H1 (cell line): ENCODE measurements at regions not wholly inside any gene's neighbourhood (a gene's known extent, or its start where the extent isn't known, plus 50 kb on each side); places are given as distances from the start of the nearest gene placed in this dataset.

Experiments used
- CTCF ChIA-PET: fragments of 300-600 bp; sonication (Branson Sonifier 250); formaldehyde crosslinking; loops from one replicate; lab custom pipeline; 2021; ENCODE audit not compliant: partially characterized antibody; lab: Charles Lee
- POLR2A ChIA-PET: fragments of 300-600 bp; sonication (Branson Sonifier 250); formaldehyde crosslinking; loops from one replicate; lab custom pipeline; 2021; ENCODE audit warnings: inconsistent platforms; ENCODE audit not compliant: partially characterized antibody; lab: Charles Lee
- DNase-seq, 2 experiments: peaks; one replicate each; pipeline versions ENCODE4 v3.0.0 to v3.0.0-alpha.2; 2010 to 2022; ENCODE audit warnings: low spot score in 2 of 2, low read depth in 1 of 2, mixed read lengths in 1 of 2
- FAIRE-seq: peaks from 2 replicates; lab custom pipeline; 2011; peaks lifted over from hg19 to GRCh38; lab: Jason Lieb, UNC
- H2AFZ ChIP-seq: 2 replicates; pipeline ENCODE4 v1.8.1; 2012; ENCODE audit warnings: low read length, inconsistent platforms
- H2AK5ac ChIP-seq: 2 replicates; pipeline ENCODE4 v1.6.1; 2013; ENCODE audit warnings: low read depth, low read length
- H2BK120ac ChIP-seq: replicated peaks from 2 replicates; pipeline ENCODE3; 2013; ENCODE audit warnings: low read depth, low read length, inconsistent platforms
- H2BK12ac ChIP-seq: 2 replicates; pipeline ENCODE4 v1.6.1; 2013; ENCODE audit warnings: low read depth, low read length
- H2BK15ac ChIP-seq: 2 replicates; pipeline ENCODE4 v1.6.1; 2013; ENCODE audit warnings: low read length
- H2BK20ac ChIP-seq: 2 replicates; pipeline ENCODE4 v1.6.1; 2013; ENCODE audit warnings: low read length
- H2BK5ac ChIP-seq: 2 replicates; pipeline ENCODE4 v1.6.1; 2013; ENCODE audit warnings: low read depth, low read length
- H3K14ac ChIP-seq: 2 replicates; pipeline ENCODE4 v1.6.1; 2013; ENCODE audit warnings: inconsistent platforms; ENCODE audit not compliant: insufficient read length
- H3K18ac ChIP-seq: 2 replicates; pipeline ENCODE4 v1.6.1; 2013; ENCODE audit warnings: low read length; ENCODE audit errors: extremely low read depth
- H3K23ac ChIP-seq: 2 replicates; pipeline ENCODE4 v1.6.1; 2013; ENCODE audit warnings: inconsistent platforms; ENCODE audit not compliant: insufficient read length
- H3K23me2 ChIP-seq: 2 replicates; pipeline ENCODE4 v1.6.1; 2013; ENCODE audit warnings: low read depth, low read length
- H3K27ac ChIP-seq: 2 replicates; pipeline ENCODE4 v1.6.1; 2011; ENCODE audit warnings: low read depth, low read length, inconsistent platforms
- H3K27me3 ChIP-seq, 4 experiments: replicated peaks in 1 of 4; 1 replicate in 1 of 4; 2 replicates in 3 of 4; pipeline versions ENCODE4 v1.6.1 to v1.8.1; 2011 to 2013; ENCODE audit warnings: low read length in 3 of 4, mild to moderate bottlenecking in 3 of 4, inconsistent platforms in 2 of 4, mixed read lengths in 2 of 4, moderate library complexity in 1 of 4; ENCODE audit not compliant: control insufficient read depth in 3 of 4, insufficient read depth in 3 of 4; ENCODE audit errors: extremely low read depth in 1 of 4
- H3K36me3 ChIP-seq, 4 experiments: 2 replicates each; pipeline versions ENCODE4 v1.6.1 to v1.8.1; 2011 to 2013; ENCODE audit warnings: mild to moderate bottlenecking in 4 of 4, low read length in 3 of 4, moderate library complexity in 2 of 4, control low read depth in 1 of 4, inconsistent platforms in 1 of 4; ENCODE audit not compliant: insufficient read depth in 4 of 4, control insufficient read depth in 2 of 4
- H3K4ac ChIP-seq: replicated peaks from 2 replicates; pipeline ENCODE3; 2013; ENCODE audit warnings: low read length, low read depth, mixed read lengths, inconsistent platforms; ENCODE audit not compliant: insufficient read length
- H3K4me1 ChIP-seq, 4 experiments: replicated peaks in 1 of 4; 1 replicate in 1 of 4; 2 replicates in 3 of 4; pipeline versions ENCODE4 v1.6.1 to v1.8.1; 2011 to 2013; ENCODE audit warnings: low read length in 3 of 4, inconsistent platforms in 2 of 4, mixed read lengths in 1 of 4; ENCODE audit not compliant: insufficient read depth in 4 of 4, control insufficient read depth in 3 of 4
- H3K4me2 ChIP-seq, 2 experiments: 2 replicates each; pipeline versions ENCODE4 v1.6.1 to v1.8.1; 2011 to 2013; ENCODE audit warnings: low read depth in 2 of 2, low read length in 2 of 2, control low read depth in 1 of 2, inconsistent platforms in 1 of 2, mild to moderate bottlenecking in 1 of 2; ENCODE audit not compliant: insufficient read depth in 1 of 2
- H3K4me3 ChIP-seq, 4 experiments: fragments of 200-600, 300-600 bp in 1 of 4; sonication (generic), shearing (Covaris generic), sonication (Bioruptor Twin) in 1 of 4; 2 replicates each; pipeline versions ENCODE4 v1.5.1 to v1.8.1; 2011 to 2016; ENCODE audit warnings: low read length in 4 of 4, low read depth in 3 of 4, control low read depth in 2 of 4, inconsistent platforms in 2 of 4, mild to moderate bottlenecking in 2 of 4, mixed read lengths in 1 of 4, moderate library complexity in 1 of 4; ENCODE audit not compliant: insufficient read depth in 2 of 4; ENCODE audit errors: extremely low read depth in 1 of 4
- H3K56ac ChIP-seq: replicated peaks from 2 replicates; pipeline ENCODE3; 2013; ENCODE audit warnings: low read depth, mild to moderate bottlenecking, mixed read lengths, low read length, inconsistent platforms; ENCODE audit not compliant: insufficient read length
- H3K79me1 ChIP-seq: 2 replicates; pipeline ENCODE4 v1.6.1; 2013; ENCODE audit warnings: low read depth, low read length, control low read depth
- H3K79me2 ChIP-seq, 2 experiments: 2 replicates each; pipeline versions ENCODE4 v1.6.1 to v1.8.1; 2012 to 2013; ENCODE audit warnings: low read length in 2 of 2, mild to moderate bottlenecking in 2 of 2, inconsistent platforms in 1 of 2; ENCODE audit not compliant: insufficient read depth in 2 of 2, control insufficient read depth in 1 of 2
- H3K9ac ChIP-seq, 4 experiments: replicated peaks in 1 of 4; 1 replicate in 1 of 4; 2 replicates in 3 of 4; pipeline versions ENCODE4 v1.6.1 to v1.8.1; 2011 to 2013; ENCODE audit warnings: low read depth in 3 of 4, low read length in 3 of 4, control low read depth in 2 of 4, mild to moderate bottlenecking in 2 of 4, moderate library complexity in 2 of 4, inconsistent platforms in 1 of 4; ENCODE audit errors: extremely low read depth in 1 of 4
- H3K9me3 ChIP-seq, 2 experiments: 2 replicates each; pipeline versions ENCODE4 v1.6.1 to v1.8.1; 2012 to 2013; ENCODE audit warnings: mild to moderate bottlenecking in 2 of 2, moderate library complexity in 2 of 2, control low read depth in 1 of 2, inconsistent platforms in 1 of 2, low read depth in 1 of 2, low read length in 1 of 2, mixed read lengths in 1 of 2; ENCODE audit not compliant: insufficient read depth in 2 of 2
- H4K20me1 ChIP-seq, 2 experiments: replicated peaks in 1 of 2; 2 replicates each; pipeline versions ENCODE3 to v1.8.1; 2011 to 2013; ENCODE audit warnings: inconsistent platforms in 2 of 2, low read length in 2 of 2, mild to moderate bottlenecking in 1 of 2; ENCODE audit not compliant: insufficient read depth in 2 of 2, control insufficient read depth in 1 of 2
- H4K5ac ChIP-seq: 2 replicates; pipeline ENCODE4 v1.6.1; 2013; ENCODE audit warnings: low read length, low read depth, mixed read lengths, inconsistent platforms; ENCODE audit not compliant: insufficient read length
- H4K8ac ChIP-seq: 2 replicates; pipeline ENCODE4 v1.8.0; 2013; ENCODE audit warnings: mild to moderate bottlenecking, moderate library complexity, low read length, inconsistent platforms; ENCODE audit not compliant: insufficient read depth; ENCODE audit errors: extremely low read depth
- H4K91ac ChIP-seq: replicated peaks from 2 replicates; pipeline ENCODE3; 2013; ENCODE audit warnings: low read length, mixed read lengths, inconsistent platforms; ENCODE audit not compliant: insufficient read length
- BRCA1 ChIP-seq: IDR thresholded peaks from 2 replicates; pipeline ENCODE4 v1.6.1; 2012; ENCODE audit warnings: low read depth, low read length, improper control_type of control experiment
- JUN ChIP-seq: IDR thresholded peaks from 2 replicates; pipeline ENCODE4 v1.6.1; 2011; ENCODE audit warnings: low read depth, mild to moderate bottlenecking, improper control_type of control experiment, low read length
- NANOG ChIP-seq: IDR thresholded peaks from 2 replicates; pipeline ENCODE4 v1.6.1; 2011; ENCODE audit warnings: low read length, low read depth, mild to moderate bottlenecking, inconsistent platforms; ENCODE audit not compliant: insufficient read depth, poor library complexity, severe bottlenecking
- POU5F1 ChIP-seq: IDR thresholded peaks from 2 replicates; pipeline ENCODE4 v1.6.1; 2011; ENCODE audit warnings: low read depth, mild to moderate bottlenecking, low read length, moderate library complexity
- RAD21 ChIP-seq, 2 experiments: IDR thresholded peaks in 1 of 2; conservative IDR thresholded peaks in 1 of 2; 2 replicates each; pipeline ENCODE4 v1.6.1; 2011; ENCODE audit warnings: low read depth in 2 of 2, low read length in 2 of 2, improper control_type of control experiment in 1 of 2, inconsistent platforms in 1 of 2, mild to moderate bottlenecking in 1 of 2, moderate library complexity in 1 of 2
- RBBP5 ChIP-seq: IDR thresholded peaks from 2 replicates; pipeline ENCODE4 v1.7.1; 2012; ENCODE audit warnings: low read depth, mild to moderate bottlenecking, inconsistent platforms, low read length, moderate library complexity, borderline replicate concordance
- RXRA ChIP-seq: IDR thresholded peaks from 2 replicates; pipeline ENCODE4 v1.6.1; 2011; ENCODE audit warnings: low read depth, mild to moderate bottlenecking, low read length, moderate library complexity; ENCODE audit not compliant: insufficient read depth
- SAP30 ChIP-seq: fragments of 300-600 bp; sonication (generic); IDR thresholded peaks from 2 replicates; pipeline ENCODE4 v1.7.1; 2012; ENCODE audit warnings: low read length, moderate library complexity, mild to moderate bottlenecking, inconsistent platforms; ENCODE audit not compliant: insufficient read depth, insufficient replicate concordance
- SIRT6 ChIP-seq: IDR thresholded peaks from one replicate; pipeline ENCODE4 v1.7.1; 2012; ENCODE audit warnings: low read length, inconsistent platforms
- SIX5 ChIP-seq: IDR thresholded peaks from 2 replicates; pipeline ENCODE4 v1.6.1; 2011; ENCODE audit warnings: mild to moderate bottlenecking, low read depth, low read length
- WGBS, 2 experiments: shearing (Covaris generic) in 1 of 2; methylation state at CpG; one replicate each; pipeline versions ENCODE4 v1.1.6 to v1.1.7; 2013 to 2015; ENCODE audit warnings: low lambda C conversion rate in 2 of 2, mixed read lengths in 2 of 2, inconsistent platforms in 1 of 2, low coverage in 1 of 2, missing lambda C conversion rate in 1 of 2; ENCODE audit not compliant: insufficient replicate concordance in 2 of 2, insufficient coverage in 1 of 2, insufficient read length in 1 of 2; ENCODE audit errors: extremely low coverage in 1 of 2, missing lambda C conversion rate in 1 of 2; 5-methylcytosine and 5-hydroxymethylcytosine counted together

GRCh38 chr12:71306808-71307207, 132.8 kb upstream of the LGR5 start:
- POLR2A ChIA-PET: no interaction called here
- Histone ChIP-seq H3K18ac (no peak overlapping the region), H3K4me2 (no peak overlapping the region), H3K23me2 (no peaks in the 10 kb centered on the region), H3K36me3 (no peaks in the 10 kb centered on the region), H3K4me3 (no peak overlapping the region), H3K9ac (no peak overlapping the region), H3K14ac (no peak overlapping the region), H4K5ac (no peak overlapping the region), H2BK15ac (no peak overlapping the region), H4K20me1 (no peaks in the 10 kb centered on the region), H4K8ac (no peak overlapping the region), H4K91ac (no peak overlapping the region), H3K79me2 (no peaks in the 10 kb centered on the region), H2BK12ac (no peak overlapping the region), H2BK20ac (no peak overlapping the region), H2AFZ (no peak overlapping the region), H3K79me1 (no peaks in the 10 kb centered on the region), H2BK5ac (no peak overlapping the region), H2BK120ac (no peak overlapping the region), H3K56ac (no peak overlapping the region), H3K4me1 (no peaks in the 10 kb centered on the region), H3K27ac (no peak overlapping the region), H2AK5ac (no peak overlapping the region), H3K23ac (no peak overlapping the region), H3K4ac (no peak overlapping the region), H3K9me3 (no peaks in the 10 kb centered on the region), H3K27me3 (no peaks in the 10 kb centered on the region)
- DNase-seq (no peak), FAIRE-seq (no peak)
- 85% methylated on average over 1 of the region's 1 CpG; no CpG with 5 or more reads in 1 of the 2 experiments for WGBS, 2 experiments
- CTCF ChIA-PET: no interaction called here
- TF ChIP-seq JUN (no peak), POU5F1 (no peak), RAD21 (IDR thresholded peaks at IDR 0.05 in 1 of 2, conservative IDR thresholded peaks at IDR 0.05 in 1 of 2; ENCODE audit: low read depth in 2 of 2, low read length in 2 of 2) (no peak), RXRA (no peak), SIX5 (no peak), NANOG (no peak), SIRT6 (no peak), BRCA1 (no peak), SAP30 (no peak), RBBP5 (no peak)
